ENCODE measurements at regions not wholly inside any gene's neighbourhood (a gene's known extent, or its start where the extent isn't known, plus 50 kb on each side); places are given as distances from the start of the nearest gene placed in this dataset.

DNA sequence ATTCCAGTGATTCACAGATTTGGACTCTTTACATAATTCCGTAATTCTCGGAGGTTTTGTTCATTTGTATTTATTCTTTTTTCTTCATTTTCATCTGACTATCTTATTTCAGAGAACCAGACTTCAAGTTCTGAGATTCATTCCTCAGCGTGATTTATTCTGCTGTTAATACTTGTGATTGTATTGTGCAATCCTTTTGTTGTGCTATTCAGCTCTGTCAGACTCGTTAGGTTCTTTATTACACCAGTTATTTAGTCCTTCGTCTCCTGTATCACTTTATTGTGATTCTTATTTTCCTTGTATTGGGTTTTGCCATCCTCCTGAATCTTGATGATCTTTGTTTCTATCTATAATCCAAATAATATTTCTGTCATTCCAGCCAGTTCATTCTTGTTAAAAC lies 529.3 kb upstream of the LRRTM4 start:
- Histone ChIP-seq H4K20me1 (ENCODE audit: insufficient read depth, low read length) (no peaks in the 10 kb centered on the region), H2AFZ (ENCODE audit: low read length) (no peak overlapping the region), H3K36me3 (replicated peaks in 1 of 2; ENCODE audit: control insufficient read depth in 1 of 2, insufficient read depth in 2 of 2, low read length in 2 of 2) (no peaks in the 10 kb centered on the region), H3K79me2 (ENCODE audit: insufficient read depth, low read length) (no peaks in the 10 kb centered on the region), H3K9ac (ENCODE audit: insufficient read depth, low read depth, low read length) (no peak overlapping the region), H3K4me1 (ENCODE audit: insufficient read depth, low read length) (no peaks in the 10 kb centered on the region), H3K4me3 (replicated peaks in 1 of 3; ENCODE audit: insufficient read depth in 1 of 3, low read depth in 2 of 3, low read length in 3 of 3) (no peak overlapping the region), H3K9me3 (ENCODE audit: low read length) (peaks cover 89% of the 10 kb centered on the region), H3K27me3 (ENCODE audit: control insufficient read depth in 1 of 2, insufficient read depth in 2 of 2, low read length in 2 of 2) (no peaks in the 10 kb centered on the region), H3K4me2 (ENCODE audit: low read depth, low read length) (no peak overlapping the region), H3K27ac (ENCODE audit: extremely low read length, insufficient read depth, low read length) (no peak overlapping the region)
- no peak for ATAC-seq
- FAIRE-seq, result no peak
- TF ChIP-seq FLYWCH1 (CRISPR knock-in tag; IDR thresholded peaks at IDR 0.05) (no peak), CEBPB (IDR thresholded peaks at IDR 0.05; ENCODE audit: borderline replicate concordance, low read depth, low read length) (peak; percentile 68; the same call in 1 of the 2 replicates)
- whole genome bisulfite sequencing (ENCODE audit: low lambda C conversion rate), result 38% methylated on average over 5 of the region's 5 CpGs
- DNase-seq (ENCODE audit: low spot score), result no peak
- intact Hi-C loops (cut with micrococcal nuclease; ENCODE audit: unreplicated experiment) (no loop called here), in situ Hi-C loops (cut with HindIII; ENCODE audit: extremely low pct_ligation_motif_present, low pct_unique_long_range_greater_than_20kb) (no loop called here)
- no TSS peak for BruUV-seq (replicated peaks)
- ChIA-PET CTCF (ENCODE audit: low intra/inter-chr PET ratio, low total read pairs) (no interaction called here), POLR2A (no interaction called here)

DNA sequence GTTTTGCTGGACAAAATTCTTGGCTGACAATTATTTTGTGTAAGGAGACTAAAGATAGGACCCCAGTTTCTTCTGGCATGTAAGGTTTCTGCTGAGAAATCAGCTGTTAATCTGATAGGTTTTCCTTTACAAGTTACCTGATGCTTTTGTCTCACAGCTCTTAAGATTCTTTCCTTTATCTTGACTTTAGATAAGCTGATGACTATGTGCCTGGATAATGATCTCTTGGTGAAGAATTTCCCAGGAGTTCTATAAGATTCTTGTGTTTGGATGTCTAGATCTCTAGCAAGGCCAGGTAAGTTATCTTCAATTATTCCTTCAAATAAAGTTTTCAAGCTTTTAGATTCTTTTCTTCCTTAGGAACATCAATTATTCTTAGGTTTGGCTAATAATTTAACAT lies 534.8 kb upstream of the LRRTM4 start:
- Histone ChIP-seq H4K20me1 (ENCODE audit: insufficient read depth, low read length) (no peaks in the 10 kb centered on the region), H3K27ac (ENCODE audit: extremely low read length, insufficient read depth, low read length) (no peak overlapping the region), H3K4me3 (replicated peaks in 1 of 3; ENCODE audit: insufficient read depth in 1 of 3, low read depth in 2 of 3, low read length in 3 of 3) (no peak overlapping the region), H3K9me3 (ENCODE audit: low read length) (peaks cover 49% of the 10 kb centered on the region), H3K9ac (ENCODE audit: insufficient read depth, low read depth, low read length) (no peak overlapping the region), H3K4me1 (ENCODE audit: insufficient read depth, low read length) (no peaks in the 10 kb centered on the region), H3K79me2 (ENCODE audit: insufficient read depth, low read length) (no peaks in the 10 kb centered on the region), H3K4me2 (ENCODE audit: low read depth, low read length) (no peak overlapping the region), H3K36me3 (replicated peaks in 1 of 2; ENCODE audit: control insufficient read depth in 1 of 2, insufficient read depth in 2 of 2, low read length in 2 of 2) (peaks cover 0 to 3% of the 10 kb centered on the region in 2 experiments; a peak in 2 of 5 replicates), H2AFZ (ENCODE audit: low read length) (no peak overlapping the region), H3K27me3 (ENCODE audit: control insufficient read depth in 1 of 2, insufficient read depth in 2 of 2, low read length in 2 of 2) (no peaks in the 10 kb centered on the region)
- TF ChIP-seq SAFB2 (CRISPR knock-in tag; IDR thresholded peaks at IDR 0.05; ENCODE audit: borderline replicate concordance, low read depth), result no peak
- TF ChIP-seq, protein P1, sequence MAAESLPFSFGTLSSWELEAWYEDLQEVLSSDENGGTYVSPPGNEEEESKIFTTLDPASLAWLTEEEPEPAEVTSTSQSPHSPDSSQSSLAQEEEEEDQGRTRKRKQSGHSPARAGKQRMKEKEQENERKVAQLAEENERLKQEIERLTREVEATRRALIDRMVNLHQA (CRISPR knock-in tag; IDR thresholded peaks at IDR 0.05), result no peak
- no peak for TF ChIP-seq ZNF563 (CRISPR knock-in tag; IDR thresholded peaks at IDR 0.05)
- TF ChIP-seq, protein P2, sequence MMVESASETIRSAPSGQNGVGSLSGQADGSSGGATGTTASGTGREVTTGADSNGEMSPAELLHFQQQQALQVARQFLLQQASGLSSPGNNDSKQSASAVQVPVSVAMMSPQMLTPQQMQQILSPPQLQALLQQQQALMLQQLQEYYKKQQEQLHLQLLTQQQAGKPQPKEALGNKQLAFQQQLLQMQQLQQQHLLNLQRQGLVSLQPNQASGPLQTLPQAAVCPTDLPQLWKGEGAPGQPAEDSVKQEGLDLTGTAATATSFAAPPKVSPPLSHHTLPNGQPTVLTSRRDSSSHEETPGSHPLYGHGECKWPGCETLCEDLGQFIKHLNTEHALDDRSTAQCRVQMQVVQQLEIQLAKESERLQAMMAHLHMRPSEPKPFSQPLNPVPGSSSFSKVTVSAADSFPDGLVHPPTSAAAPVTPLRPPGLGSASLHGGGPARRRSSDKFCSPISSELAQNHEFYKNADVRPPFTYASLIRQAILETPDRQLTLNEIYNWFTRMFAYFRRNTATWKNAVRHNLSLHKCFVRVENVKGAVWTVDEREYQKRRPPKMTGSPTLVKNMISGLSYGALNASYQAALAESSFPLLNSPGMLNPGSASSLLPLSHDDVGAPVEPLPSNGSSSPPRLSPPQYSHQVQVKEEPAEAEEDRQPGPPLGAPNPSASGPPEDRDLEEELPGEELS (CRISPR knock-in tag; IDR thresholded peaks at IDR 0.05), result no peak
- ChIA-PET POLR2A (no interaction called here), CTCF (ENCODE audit: low intra/inter-chr PET ratio, low total read pairs) (no interaction called here)
- ATAC-seq, result no peak
- no peak for DNase-seq (ENCODE audit: low spot score)
- intact Hi-C loops (cut with micrococcal nuclease; ENCODE audit: unreplicated experiment), result no loop called here
- no peak for FAIRE-seq
- in situ Hi-C loops (cut with HindIII; ENCODE audit: extremely low pct_ligation_motif_present, low pct_unique_long_range_greater_than_20kb), result no loop called here
- no TSS peak for BruUV-seq (replicated peaks)

All from HepG2 (cell line).